Vagina (tissue), 2 donors: ENCODE measurements at regions not wholly inside any gene's neighbourhood (a gene's known extent, or its start where the extent isn't known, plus 50 kb on each side); places are given as distances from the start of the nearest gene placed in this dataset.

Source experiments
- DNase-seq, 2 donors: peaks; one replicate each; pipeline ENCODE4 v3.0.0-alpha.2; 2017; ENCODE audit errors: extremely low spot score in 2 of 2
- H3K27ac ChIP-seq: fragments of 200-600 bp; sonication (generic); one replicate; pipeline ENCODE4 v1.5.1; 2019
- H3K27me3 ChIP-seq: fragments of 200-600 bp; sonication (generic); one replicate; pipeline ENCODE4 v1.5.1; 2019
- H3K36me3 ChIP-seq, 2 donors: fragments of 200-600 bp; sonication (generic); one replicate each; pipeline ENCODE4 v1.5.1; 2017 to 2019
- H3K4me1 ChIP-seq: fragments of 200-600 bp; sonication (generic); one replicate; pipeline ENCODE4 v1.5.1; 2019
- H3K4me3 ChIP-seq, 2 donors: fragments of 200-600 bp; sonication (generic); 1 replicate in 1 of 2; 2 replicates in 1 of 2; pipeline ENCODE4 v1.5.1; 2016 to 2019
- H3K9me3 ChIP-seq: fragments of 200-600 bp; sonication (generic); one replicate; pipeline ENCODE4 v1.5.1; 2019
- CTCF ChIP-seq, 3 experiments: fragments of 450-650 bp in 2 of 3; fragments of 200-600 bp in 1 of 3; sonication (generic) in 1 of 3; IDR thresholded peaks; one replicate each; pipeline ENCODE4 v1.5.1; 2017 to 2019; ENCODE audit warnings: antibody characterized with exemption in 3 of 3, mild to moderate bottlenecking in 2 of 3, moderate library complexity in 2 of 3
- POLR2A ChIP-seq, 2 donors: fragments of 450-650 bp; IDR thresholded peaks; one replicate each; pipeline ENCODE4 v1.6.1; 2017; ENCODE audit warnings: antibody characterized with exemption in 2 of 2, mild to moderate bottlenecking in 2 of 2, moderate library complexity in 2 of 2
- POLR2AphosphoS5 ChIP-seq, 2 donors: sonication (generic); formaldehyde crosslinking; IDR thresholded peaks; one replicate each; pipeline ENCODE4 v1.9.0; 2017; ENCODE audit warnings: antibody characterized with exemption in 2 of 2, mild to moderate bottlenecking in 2 of 2, low read depth in 1 of 2; ENCODE audit not compliant: insufficient read depth in 1 of 2
- intact Hi-C: fragments of 100-400 bp; cut with DNase I; formaldehyde crosslinking; loops from one replicate; pipeline ENCODE4 v1.15.1; 2023

GRCh38 chr10:35855155-35855947 lies 213.3 kb upstream of the FZD8 start:
- intact Hi-C loops = no loop called here
- Histone ChIP-seq H3K4me3 (no peak overlapping the region), H3K9me3 (no peaks in the 10 kb centered on the region), H3K4me1 (no peaks in the 10 kb centered on the region), H3K36me3 (no peaks in the 10 kb centered on the region), H3K27ac (no peak overlapping the region), H3K27me3 (no peaks in the 10 kb centered on the region)
- DNase-seq = no peak
- no peak for TF ChIP-seq CTCF (IDR thresholded peaks at IDR 0.05)
- no peak for TF ChIP-seq POLR2AphosphoS5 (IDR thresholded peaks at IDR 0.05; ENCODE audit: insufficient read depth in 1 of 2, low read depth in 1 of 2)
- TF ChIP-seq POLR2A (IDR thresholded peaks at IDR 0.05) = no peak

GRCh38 chr10:35854661-35855060 lies 212.6 kb upstream of the FZD8 start:
- Histone ChIP-seq H3K4me1 (no peaks in the 10 kb centered on the region), H3K9me3 (no peaks in the 10 kb centered on the region), H3K27ac (no peak overlapping the region), H3K36me3 (no peaks in the 10 kb centered on the region), H3K4me3 (no peak overlapping the region), H3K27me3 (no peaks in the 10 kb centered on the region)
- intact Hi-C loops = no loop called here
- DNase-seq = no peak
- TF ChIP-seq CTCF (IDR thresholded peaks at IDR 0.05) = no peak
- no peak for TF ChIP-seq POLR2A (IDR thresholded peaks at IDR 0.05)
- no peak for TF ChIP-seq POLR2AphosphoS5 (IDR thresholded peaks at IDR 0.05; ENCODE audit: insufficient read depth in 1 of 2, low read depth in 1 of 2)

- H3K9me3 ChIP-seq = no peaks in the 10 kb centered on the region
Measured at GRCh38 chr10:35852721-35853120, 210.6 kb upstream of the FZD8 start.

GRCh38 chr10:35848412-35848811 lies 206.3 kb upstream of the FZD8 start:
- no peak for DNase-seq
- no peak for TF ChIP-seq POLR2A (IDR thresholded peaks at IDR 0.05)
- no peak for TF ChIP-seq CTCF (IDR thresholded peaks at IDR 0.05)
- TF ChIP-seq POLR2AphosphoS5 (IDR thresholded peaks at IDR 0.05; ENCODE audit: insufficient read depth in 1 of 2, low read depth in 1 of 2) = no peak
- Histone ChIP-seq H3K27me3 (no peaks in the 10 kb centered on the region), H3K4me3 (no peak overlapping the region), H3K4me1 (no peaks in the 10 kb centered on the region), H3K9me3 (no peaks in the 10 kb centered on the region), H3K36me3 (no peaks in the 10 kb centered on the region), H3K27ac (no peak overlapping the region)
- intact Hi-C loops = no loop called here

More at GRCh38 chr10:35852721-35853120, 210.6 kb upstream of the FZD8 start:
- no peak overlapping the region for H3K27ac ChIP-seq
- H3K27me3 ChIP-seq = no peaks in the 10 kb centered on the region
- DNase-seq = no peak
- intact Hi-C loops = no loop called here
- no peaks in the 10 kb centered on the region for H3K4me1 ChIP-seq
- no peaks in the 10 kb centered on the region for H3K36me3 ChIP-seq
- H3K4me3 ChIP-seq = no peak overlapping the region
- TF ChIP-seq POLR2A (IDR thresholded peaks at IDR 0.05) (no peak), POLR2AphosphoS5 (IDR thresholded peaks at IDR 0.05; ENCODE audit: insufficient read depth in 1 of 2, low read depth in 1 of 2) (no peak), CTCF (IDR thresholded peaks at IDR 0.05) (no peak)

DNA sequence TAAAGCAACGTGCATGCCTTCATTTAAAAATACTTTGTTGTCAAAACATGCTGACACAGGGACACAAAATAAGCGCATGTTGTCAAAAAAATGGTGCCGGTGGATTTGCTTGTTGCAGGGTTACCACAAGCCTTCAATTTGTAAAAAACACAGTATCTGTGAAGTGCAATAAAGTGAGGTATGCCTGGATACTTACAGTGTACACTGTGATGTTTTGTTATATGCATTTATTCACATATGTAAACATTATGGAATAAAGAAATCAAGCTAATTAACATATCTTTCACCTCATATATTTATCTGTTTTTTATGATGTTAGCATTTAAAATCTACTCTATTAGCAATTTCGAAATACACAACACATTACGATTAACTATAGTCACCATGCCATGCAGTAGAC lies 202.6 kb upstream of the FZD8 start:
- Histone ChIP-seq H3K27me3 (no peaks in the 10 kb centered on the region), H3K36me3 (no peaks in the 10 kb centered on the region), H3K9me3 (no peaks in the 10 kb centered on the region), H3K27ac (no peak overlapping the region), H3K4me1 (no peaks in the 10 kb centered on the region), H3K4me3 (no peak overlapping the region)
- no peak for DNase-seq
- TF ChIP-seq POLR2A (IDR thresholded peaks at IDR 0.05) = no peak
- TF ChIP-seq POLR2AphosphoS5 (IDR thresholded peaks at IDR 0.05; ENCODE audit: insufficient read depth in 1 of 2, low read depth in 1 of 2) = no peak
- no peak for TF ChIP-seq CTCF (IDR thresholded peaks at IDR 0.05)
- intact Hi-C loops = no loop called here
